SKM-1 treated with dmso at 0.1 percent for 144 hours (cell line): ENCODE measurements at regions not wholly inside any gene's neighbourhood (a gene's known extent, or its start where the extent isn't known, plus 50 kb on each side); places are given as distances from the start of the nearest gene placed in this dataset.

Source experiments
- DNase-seq: peaks from one replicate; lab custom pipeline; 2025; ENCODE audit not compliant: unreplicated experiment; lab: John Stamatoyannopoulos, UW

- no peak for DNase-seq
Measured at GRCh38 chr2:2520401-2520811, 189.3 kb upstream of the MYT1L start.

GRCh38 chr2:2519381-2519780 is 188.3 kb upstream of the MYT1L start:
- DNase-seq, result no peak

DNA sequence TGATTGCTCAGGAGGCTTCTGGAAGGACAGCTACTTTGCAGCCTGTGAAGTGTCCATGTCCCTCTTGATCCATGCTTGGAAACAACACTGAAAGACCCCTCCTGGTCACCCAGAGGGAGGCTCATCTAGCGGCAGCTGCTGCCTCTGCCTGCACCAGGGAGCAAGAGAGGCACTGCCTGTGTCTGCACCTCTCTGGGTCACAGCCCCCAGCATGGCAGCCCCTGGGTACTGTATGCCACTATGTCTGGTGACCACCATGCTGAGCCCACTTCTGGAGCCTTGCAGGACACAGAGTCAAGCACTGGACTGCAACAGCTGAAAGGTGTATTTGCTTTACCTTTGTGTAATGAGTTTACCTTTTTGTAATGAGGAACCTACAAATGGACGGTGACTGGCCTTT is 186.3 kb upstream of the MYT1L start:
- no peak for DNase-seq

DNA sequence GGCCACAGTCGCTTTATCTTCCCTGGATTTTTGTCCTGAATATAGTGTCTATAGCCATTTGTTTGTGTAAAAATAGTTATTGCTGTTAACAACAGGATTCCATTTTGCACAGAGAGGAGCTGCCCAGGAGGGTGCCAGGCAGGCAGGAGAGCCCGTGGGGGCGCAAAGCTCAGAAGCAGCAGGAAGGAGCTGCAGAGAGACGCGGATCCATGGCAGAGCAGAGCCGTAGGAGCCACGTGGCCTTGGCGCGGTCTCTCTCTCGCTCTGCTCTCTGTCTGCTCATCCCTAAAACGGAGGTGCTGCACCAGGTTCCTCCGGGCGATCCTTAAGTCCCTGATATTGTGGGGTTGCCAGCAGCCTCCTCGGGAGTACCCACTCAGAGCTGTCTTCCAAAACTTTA is 185.3 kb upstream of the MYT1L start:
- no peak for DNase-seq

DNA sequence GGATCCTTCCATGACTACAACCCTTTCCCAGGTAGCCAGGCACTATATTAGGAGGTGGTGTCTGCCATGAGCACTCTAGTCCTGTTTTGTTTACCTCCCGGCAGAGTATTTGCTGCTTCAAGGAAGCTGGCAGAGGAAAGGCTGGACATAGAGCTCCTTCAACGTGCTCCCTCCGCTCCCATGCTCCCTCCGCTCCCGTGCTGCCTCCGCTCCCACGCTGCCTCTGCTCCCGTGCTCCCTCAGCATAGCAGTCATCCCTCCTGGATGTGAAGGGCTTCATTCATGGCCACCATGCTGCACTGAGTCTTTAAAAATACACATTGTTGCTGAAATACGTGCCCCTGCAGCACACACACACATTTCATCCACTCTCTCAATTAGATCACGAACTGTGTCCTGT is 181.9 kb upstream of the MYT1L start:
- DNase-seq, result no peak

DNA sequence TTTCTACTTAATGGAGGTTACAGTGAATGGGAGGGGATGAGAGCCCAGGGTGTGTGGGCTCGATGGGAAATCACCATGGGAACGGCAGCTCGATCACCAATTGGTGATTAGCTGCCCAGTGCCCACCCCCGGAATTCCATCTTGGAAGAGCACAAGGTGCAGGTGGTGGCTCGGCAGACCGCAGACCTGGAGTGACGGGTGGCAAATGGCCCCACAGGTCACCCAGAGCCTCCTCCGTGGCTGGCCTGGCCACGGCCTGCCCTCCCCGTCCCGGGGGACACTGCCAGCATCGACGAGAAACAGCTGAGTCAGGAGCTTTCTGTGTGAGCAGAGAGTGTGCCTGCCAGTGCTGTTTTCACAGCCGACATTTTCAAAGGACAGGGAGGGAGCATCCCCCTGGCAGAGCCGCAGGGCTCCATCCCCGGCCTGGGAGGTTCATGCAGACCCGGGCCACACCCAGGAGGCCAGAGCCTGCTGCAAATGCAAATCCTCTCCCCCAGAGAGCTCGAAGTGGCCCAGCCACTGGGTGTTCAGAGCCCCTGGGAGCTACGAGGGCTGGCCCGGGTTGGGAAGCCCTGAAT is 176.4 kb upstream of the MYT1L start:
- no peak for DNase-seq

- no peak for DNase-seq
Measured at GRCh38 chr2:2506536-2506935, 175.5 kb upstream of the MYT1L start.

DNA sequence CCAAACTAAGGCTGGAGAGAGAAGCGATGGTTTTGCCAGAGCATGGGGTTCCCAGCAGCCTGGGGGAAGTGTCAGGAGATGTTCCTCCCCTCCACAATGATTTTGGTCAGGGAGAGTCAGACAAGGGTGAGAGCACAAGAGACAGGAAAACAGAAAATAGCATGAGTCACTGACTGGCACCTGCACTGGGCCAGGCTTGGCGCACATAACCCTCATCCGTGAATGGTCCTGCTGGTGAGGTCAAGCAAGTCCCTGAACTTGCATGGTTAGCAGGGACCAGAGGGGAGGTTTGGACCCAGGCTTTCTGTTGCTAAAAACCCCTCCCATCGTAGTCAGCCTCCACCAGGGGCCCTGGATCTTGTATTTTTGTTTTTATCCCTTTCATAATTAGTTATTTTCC is 174.5 kb upstream of the MYT1L start:
- DNase-seq, result no peak

DNA sequence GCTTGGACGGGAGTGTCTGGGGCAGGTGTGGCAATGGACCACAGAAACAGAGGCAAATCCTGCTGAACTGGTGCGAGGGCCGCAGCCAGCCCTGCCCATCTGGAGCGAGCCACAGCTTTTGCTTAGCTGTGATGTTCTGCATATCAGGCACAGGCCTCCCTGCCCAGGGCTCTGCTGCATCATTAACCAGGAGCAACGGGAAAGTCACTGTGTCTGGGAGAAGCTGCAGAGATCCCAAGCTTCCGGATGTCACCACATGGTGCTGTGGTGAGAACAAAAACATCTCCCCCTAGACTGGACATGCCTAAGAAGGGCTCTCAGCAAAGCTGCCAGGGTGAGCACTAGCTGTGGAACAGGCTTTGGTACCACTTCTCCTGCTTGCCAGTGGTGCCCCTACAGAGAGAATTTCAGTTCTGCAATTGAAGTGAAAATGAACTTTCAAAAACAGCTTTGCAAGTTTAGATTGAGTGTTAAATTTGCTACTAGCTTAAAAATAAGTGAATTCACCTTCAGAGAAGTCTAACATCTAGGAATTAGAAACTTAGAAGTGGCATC is 172.9 kb upstream of the MYT1L start:
- no peak for DNase-seq

DNA sequence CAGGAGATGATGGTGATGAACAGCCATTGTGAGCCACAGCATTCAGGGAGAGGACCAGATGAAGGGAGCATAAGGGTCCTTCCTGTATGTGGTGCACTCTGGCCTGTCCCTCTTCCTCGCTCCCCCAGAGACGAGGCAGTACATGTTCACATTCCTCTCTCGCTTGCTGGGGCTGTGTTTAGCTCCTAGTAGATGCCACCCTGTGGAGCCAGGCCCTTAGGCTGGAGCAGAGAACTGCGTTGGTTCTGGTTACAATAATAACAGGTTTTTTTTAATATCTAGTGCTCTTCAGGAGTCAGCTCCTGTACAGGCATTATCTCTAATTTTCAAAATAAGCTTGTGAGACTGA is 171.1 kb upstream of the MYT1L start:
- no peak for DNase-seq

DNA sequence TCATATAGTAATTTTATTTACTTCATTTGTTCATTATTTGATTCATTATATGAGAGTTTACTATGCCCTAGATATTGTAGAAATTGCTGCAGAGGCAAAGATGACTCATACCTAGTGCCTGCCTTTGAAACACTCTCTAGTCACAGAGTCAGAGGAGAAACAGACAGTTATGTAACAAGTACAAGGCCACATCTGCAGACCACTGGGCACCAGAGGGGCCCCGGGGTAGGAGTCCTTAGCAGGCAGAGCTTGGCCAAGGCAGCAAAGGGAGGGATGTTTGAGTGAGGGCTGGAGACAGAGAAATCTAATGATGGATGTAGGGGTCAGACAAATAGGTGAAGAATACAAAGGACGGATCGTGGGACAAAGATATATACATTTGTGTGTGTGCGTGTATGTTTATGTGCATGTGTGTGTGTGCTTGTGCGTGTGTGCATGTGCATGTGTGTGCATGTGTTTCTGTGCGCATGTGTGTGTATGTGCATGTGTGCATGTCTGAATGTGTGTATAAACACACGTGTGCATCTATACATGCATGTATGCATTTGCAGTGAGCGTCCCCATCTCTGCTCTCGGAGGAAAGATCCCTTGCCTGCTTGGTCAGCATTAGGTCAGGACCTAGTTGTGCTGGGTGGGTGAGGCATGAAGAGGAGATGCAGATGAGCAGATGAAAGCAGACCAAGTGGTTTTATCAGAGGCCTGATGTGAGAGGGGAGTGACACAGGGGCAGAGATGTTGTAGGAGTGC is 170.6 kb upstream of the MYT1L start:
- no peak for DNase-seq

DNA sequence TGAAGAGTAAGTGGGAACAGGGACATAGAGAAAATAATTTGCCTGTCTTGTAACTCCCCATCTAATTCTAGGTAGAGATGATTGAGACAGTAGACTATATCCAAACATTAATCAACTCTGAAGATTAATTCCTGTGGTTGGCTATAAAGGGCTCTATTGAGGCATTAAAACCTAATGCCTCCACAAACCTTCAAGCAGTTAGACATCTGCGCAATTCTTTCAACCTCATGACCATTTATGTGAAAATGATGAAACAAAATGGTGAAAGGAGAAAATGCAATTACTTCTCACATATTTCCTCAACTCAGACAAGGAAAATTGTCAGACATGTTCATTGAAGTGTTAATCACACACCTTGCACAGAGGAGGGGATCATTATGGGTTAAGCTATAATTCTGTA is 164.5 kb upstream of the MYT1L start:
- DNase-seq, result no peak

DNA sequence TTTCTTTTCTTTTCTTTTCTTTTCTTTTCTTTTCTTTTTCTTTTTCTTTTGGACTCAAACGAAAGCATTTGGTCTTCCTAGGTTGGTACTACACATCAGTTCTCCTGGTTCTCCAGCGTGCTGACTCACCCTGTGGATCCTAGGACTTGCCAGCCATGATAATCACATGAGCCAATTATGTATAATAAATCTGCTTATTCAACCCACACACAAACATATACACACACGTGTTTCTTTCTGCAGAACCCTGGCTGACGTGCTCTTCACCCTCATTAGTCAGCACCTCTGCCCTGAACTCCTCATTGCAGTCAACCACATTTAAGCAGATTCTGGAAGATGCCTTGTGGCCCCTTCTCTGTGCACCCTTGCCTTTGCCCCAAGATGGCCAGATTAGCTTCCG is 162.4 kb upstream of the MYT1L start:
- DNase-seq, result no peak

GRCh38 chr2:2492800-2493199 is 161.7 kb upstream of the MYT1L start:
- DNase-seq, result no peak

GRCh38 chr2:2491964-2492363 is 160.9 kb upstream of the MYT1L start:
- no peak for DNase-seq

GRCh38 chr2:2484301-2484700 is 153.2 kb upstream of the MYT1L start:
- DNase-seq, result no peak

DNA sequence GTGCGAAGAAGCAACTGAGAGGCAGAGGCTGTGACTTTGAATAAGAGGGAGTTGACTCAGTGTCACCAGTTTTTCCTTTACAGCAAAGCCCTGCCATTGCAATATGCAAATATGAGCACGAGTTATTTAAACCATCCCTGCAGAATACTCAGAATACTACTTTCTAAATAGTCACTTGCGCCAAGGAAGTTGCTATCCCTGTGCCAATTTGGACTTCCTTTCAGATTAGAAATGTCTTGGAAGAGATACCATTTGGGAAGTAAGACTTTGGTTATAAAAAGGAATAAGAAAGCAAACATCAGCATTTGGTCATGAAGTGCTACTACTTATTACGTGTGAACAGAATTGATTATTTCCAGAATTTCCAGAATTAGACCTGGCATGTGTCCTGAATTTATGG is 151.8 kb upstream of the MYT1L start:
- no peak for DNase-seq

DNA sequence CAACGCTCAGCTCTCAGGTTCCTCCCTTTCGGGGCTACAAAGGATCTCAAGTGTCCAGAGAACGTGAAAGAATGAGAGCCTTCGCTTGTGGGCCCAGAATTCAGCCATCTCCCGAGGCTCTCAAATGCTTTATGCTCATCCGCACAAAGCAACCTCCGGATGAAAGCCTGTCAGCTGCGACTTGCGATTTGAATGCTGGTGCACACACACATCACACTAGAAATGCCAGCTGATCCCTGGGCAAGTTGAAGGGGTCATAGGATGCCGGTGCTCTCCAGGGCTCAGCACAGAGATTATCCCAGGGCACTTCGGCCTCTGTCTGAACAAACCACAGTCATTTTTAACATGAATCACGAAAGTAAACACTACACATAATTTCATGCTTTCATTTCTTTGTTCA is 141.8 kb upstream of the MYT1L start:
- no peak for DNase-seq

DNA sequence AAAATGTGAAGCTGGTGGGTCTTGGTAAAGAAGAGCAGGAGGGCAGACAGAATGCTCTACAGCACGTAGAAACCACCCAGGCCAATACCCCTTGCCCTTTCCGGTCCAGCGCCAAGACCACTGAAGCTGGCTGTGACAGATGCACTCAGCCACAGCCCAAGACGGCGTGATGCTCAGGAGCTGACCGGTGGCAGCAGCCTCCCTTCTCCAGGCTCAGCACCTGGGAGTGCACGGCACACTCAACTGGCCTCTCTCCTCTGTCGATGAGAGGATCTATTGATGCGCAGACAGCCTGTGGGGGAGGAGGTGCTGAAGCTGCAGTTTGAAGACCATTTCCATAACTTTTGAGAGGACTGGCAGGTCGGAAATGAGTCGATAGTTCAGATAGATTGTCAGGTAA is 141.0 kb upstream of the MYT1L start:
- no peak for DNase-seq

GRCh38 chr2:2466534-2466933 is 135.5 kb upstream of the MYT1L start:
- peak; percentile 94 for DNase-seq

GRCh38 chr2:2464643-2465042 is 133.6 kb upstream of the MYT1L start:
- no peak for DNase-seq

GRCh38 chr2:2464094-2464493 is 133.0 kb upstream of the MYT1L start:
- DNase-seq, result no peak

DNA sequence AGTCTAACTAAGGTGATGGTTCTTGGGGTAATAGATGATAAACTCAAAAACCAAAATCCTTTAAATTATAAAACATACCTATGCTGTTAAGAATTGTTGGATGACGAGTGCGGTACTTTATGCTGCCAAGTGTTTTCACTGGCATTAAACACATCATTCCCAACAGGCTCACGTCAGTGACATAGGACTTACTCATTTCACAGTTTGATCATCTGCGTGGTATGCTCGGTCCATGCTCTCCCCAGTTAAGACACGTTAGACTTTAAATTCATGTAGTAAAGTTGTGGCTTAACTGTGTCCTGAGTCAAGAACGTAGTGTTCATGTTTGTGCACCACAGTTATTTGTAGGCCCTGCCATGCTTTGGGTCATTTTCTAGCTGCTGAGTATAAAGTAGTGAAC is 125.6 kb upstream of the MYT1L start:
- DNase-seq, result no peak
